Stimulated activated CD8-positive, alpha-beta memory T cell treated with anti-CD3 and anti-CD28 coated beads, Interleukin-4, amount 100 ng/mL, for 48 hours (primary cell): ENCODE measurements at regions not wholly inside any gene's neighbourhood (a gene's known extent, or its start where the extent isn't known, plus 50 kb on each side); places are given as distances from the start of the nearest gene placed in this dataset.
"Not testable (repeated sequence)": the region's sequence is repeated elsewhere in the genome, so short reads cannot be mapped to it uniquely, and the experiment has no call there.

Experiments
- DNase-seq: peaks from one replicate; pipeline ENCODE4 v3.0.0-alpha.2; 2020

DNA sequence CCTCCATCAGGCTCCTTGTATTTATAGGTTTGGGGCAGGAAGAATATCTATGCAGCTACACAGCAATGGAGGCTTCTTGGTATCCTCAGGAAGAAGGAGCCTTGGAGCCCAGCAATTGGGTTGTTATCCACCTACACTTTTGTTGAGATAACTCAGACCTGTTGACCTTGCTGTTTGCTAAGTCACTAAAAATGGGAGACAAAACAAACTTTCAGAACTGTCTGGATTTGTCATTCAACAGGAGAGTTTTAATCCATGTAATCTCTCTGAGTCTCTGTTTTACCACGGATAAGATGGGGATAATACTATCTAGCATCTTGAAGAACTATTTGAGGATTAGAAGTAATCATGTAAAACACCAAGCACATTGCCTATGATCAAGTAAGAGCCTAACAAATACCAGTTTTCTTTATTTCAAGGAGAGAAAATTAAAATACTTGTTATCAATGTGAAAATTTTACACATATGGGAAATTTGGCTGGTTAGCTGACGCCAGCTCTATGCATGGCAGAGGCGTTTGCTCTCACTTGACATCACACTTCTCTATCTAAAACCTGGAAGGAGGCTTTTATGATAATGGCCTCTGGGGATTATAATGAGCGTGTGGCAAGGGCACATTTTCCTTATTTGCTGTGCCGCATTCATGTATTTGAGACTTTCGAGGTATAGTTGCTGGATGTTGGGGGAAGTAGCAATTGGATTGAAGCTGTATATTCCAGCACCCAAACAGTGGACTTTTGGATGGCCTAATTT lies 215.6 kb downstream of the PDCD6IP start:
- no peak for DNase-seq

DNA sequence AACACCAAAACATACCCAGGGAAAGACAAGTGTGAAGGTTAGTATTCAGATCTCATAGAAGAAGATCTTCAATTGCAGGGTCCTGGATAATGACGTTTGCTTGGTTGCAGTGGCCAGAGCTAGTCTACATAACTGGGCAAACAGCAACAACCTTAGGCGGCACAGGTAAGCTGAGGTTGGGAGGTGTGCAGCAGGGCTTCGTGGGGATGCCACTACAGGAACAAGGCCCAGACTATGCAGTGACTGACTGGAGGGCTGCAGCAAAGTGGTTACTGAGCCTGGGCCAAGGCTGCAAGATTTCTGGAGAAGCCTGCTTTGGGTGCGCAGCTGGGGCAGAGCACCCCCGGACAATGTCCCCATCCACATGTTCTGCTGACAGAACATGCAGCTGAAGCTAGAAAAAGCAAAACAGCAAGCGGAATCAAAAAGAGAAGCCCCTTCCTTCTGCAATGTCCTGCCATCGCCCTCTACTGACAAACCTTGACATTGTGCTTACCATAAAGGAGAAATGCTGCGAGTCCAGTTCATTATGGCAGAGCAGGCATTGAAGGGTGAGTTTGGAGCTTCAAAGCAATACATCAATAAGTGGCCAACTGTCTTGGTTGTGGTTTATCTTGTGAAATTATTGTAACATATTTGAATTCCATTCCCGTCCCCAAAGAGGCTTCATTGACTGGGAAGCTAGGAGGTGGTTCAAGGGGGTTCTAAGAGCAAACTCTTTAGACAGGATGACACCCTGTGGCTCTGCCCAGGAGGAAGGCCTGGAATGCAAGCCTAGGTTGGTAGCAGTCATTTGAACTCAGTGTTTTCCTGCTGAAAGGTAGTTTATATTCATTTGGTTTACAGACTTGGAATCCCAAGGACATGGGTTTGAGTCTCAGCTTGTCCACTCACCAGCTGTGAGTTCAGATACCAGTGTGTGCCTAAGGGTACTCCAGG lies 217.0 kb downstream of the PDCD6IP start:
- DNase-seq, result no peak

DNA sequence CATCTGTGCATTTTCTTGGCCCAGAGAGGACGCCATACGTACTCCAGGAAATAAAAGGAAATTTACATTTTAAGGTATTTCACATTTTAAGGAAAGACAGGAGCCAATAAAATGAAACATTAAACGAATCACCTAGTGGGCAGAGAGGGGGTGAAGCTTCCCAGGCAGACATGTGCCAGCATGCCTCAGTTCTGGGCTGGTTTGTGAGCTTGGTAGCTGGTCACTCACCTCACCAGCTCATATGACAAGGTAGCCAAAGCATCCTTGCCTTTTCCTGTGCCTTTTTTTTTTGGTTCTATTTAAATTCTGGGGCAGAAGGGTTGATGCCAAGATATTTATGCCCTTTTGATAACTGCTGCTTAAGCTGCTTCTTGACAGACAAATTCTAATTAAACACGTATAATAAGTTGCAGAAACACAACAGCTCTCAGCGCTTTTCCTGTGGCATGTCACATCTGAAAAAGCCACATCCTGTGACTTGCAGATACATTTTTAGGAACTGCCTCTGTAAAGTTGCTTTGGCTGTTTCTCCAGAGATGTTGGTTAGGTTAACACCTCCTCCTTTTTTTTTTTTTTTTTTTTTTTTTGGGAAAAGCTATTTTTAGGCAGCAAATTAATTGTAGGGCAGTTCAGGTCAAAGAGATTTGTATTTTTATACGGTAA lies 218.6 kb downstream of the PDCD6IP start:
- DNase-seq, result no peak

DNA sequence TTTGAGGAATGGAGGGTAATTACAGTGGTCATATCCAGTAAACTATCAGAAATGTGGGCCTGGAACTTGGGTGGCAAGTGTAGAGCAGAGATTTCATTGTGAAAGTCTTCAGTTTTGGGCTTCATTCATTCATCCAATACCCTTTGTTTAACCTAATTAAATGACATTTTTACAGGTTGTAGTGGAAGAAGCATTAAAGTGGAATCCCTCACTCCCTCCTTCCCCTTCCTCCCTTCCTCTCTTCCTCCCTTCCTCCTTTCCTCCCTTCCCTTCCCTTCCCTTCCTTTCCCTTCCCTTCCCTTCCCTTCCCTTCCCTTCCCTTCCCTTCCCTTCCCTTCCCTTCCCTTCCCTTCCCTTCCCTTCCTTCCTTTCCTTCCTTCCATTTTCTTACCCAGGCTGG lies 219.3 kb downstream of the PDCD6IP start:
- no peak for DNase-seq

DNA sequence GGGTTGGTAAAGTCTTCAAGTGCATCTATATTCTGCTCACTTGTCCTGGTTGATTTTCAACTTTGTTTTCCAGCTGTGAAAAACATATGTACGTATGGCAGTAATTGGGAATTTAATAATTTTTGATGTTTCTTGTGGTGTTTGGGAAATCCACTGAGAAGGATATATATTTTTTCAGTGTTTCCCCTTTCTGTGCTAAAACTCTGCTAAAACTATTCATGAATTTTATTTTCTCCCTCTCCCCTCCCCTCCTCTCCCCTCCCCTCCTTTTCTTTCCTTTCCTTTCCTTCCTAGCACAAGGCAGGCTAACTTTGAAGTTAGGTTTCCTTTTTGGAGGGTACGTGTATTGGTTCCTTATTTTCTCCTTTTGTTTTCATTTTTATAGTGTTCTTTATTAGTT lies 220.7 kb downstream of the PDCD6IP start:
- no peak for DNase-seq

DNA sequence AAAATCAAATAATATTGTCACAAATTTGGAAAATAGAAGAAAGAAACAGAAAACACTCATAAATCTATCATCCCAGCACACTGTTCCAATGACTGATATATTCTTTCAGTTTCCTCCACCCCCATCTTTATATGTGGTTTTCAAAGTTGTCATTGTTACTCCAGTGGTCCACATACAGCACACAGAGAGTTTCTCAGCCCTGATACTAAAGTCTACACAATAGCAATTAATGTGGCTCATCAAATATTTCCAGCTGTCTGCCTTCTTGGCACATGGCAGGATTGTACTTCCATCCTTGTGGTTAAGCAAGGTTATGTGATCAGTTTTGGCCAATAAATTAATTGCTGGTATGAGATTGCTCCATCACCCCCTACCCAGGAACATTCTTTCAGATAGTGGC lies 221.7 kb downstream of the PDCD6IP start:
- DNase-seq, result no peak

DNA sequence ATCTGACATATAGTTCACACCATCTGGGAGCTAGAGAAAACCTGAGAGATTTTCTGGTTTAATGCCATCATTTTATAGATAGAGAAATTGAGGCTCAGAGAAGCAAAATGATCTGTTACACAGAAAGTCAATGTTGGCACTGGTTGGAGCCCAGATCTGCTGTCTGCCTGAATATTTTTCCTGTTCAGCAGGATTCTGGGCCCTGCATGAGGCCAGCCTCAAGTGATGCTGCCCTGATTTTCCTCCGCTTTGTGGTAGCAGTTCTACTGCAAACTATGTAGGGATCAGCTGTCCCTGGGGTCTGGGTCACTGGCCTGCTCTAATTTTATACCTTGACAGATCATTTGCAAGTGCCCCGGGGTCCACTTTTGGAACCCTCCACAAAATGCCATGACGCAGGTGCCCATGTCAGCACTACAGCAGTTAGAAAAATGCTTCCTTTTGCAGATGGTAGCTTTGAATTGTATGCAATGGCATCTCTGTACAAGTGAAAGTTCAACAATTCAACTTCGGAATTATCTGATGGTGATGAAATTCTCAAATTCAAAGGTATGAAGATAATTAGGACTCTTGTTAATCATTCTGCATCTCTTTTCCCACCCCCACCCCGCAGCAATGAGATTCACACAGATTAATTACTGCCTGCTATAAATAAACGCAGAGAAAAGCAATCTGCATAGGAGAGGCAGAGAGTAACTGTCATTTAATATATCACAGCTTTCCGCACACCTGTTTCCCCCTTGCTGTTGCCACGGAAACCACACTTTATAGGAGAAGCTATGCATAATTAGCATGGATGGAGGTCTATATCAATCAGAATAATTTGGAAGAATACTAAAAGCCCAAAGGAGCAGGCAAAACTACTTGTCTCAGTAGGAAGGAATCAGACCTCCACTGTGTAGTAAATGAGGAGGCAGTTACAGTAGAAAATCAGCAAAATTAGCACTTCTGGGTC lies 222.6 kb downstream of the PDCD6IP start:
- no peak for DNase-seq

DNA sequence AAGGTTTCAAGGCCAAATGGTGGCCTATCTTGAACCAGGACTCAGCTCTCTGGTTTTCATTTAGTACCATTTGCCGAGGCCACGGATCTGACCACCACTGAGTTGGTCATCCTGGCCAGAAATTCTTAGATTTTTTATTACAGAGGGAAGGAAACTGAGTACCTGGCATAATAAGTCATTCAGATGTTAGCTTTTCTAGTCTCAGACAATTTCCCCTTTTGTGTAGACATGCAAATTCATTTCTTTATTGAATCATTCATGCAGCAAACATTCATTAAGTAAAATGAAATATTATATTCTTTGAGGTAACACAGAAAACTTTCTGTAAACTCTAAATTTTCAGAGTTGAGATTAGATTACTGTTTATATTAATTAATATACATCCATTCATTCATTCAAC lies 223.7 kb downstream of the PDCD6IP start:
- DNase-seq, result no peak

DNA sequence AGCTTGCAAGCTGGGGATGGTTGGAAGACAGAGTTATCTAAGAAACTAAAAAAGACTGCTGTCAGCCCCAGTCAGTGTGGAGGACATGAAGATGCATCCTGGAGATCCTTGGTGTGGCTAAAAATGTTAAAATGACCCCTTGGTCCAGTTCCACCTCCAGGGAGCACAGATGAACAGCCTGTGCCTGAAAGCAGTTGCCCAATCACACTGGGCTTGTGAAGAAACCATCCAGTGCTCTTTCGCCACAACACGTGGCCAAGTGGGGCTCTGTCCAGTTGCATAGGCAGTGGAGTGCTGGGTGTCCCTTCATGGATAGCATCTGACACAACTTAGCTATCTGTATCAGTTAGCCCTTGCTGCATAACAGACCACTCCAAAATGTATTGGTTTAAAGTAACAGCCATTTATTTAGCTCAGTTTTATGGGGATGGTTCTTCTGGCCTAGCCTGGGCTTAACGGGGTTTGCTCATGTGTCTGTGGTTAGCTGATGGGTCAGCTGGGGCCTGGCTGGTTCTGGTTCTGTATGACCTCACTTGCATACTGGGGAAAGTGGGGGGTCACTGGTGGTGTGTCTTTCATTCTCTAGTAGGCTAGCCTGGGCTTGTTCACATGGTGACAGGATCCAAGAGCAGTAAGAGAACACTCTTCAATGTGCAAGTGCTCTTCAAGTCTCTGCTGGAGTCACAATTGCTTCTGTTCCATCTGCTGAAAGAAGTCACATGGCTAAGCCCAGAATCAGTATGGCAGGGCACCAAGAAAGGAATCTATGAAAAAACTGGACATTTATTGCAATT lies 226.2 kb downstream of the PDCD6IP start:
- DNase-seq, result no peak

DNA sequence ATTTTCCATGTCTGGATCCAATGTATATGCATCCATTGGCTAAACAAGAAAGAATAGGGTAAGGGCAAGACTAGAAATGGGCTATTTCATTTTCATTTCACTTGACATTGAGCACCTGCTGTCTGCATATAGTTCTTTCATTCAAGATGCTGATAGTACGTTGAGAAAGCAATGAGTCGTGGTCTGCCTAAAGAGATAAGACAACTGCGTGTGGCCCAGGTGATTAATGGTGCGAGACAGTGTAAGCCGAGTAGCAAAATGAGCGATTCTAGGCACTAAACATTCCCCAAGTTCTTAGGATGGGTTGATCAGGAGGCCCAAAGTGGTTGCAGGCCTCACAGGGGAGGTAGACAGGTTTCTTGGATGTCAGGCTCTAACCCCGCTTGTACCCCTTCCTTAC lies 235.4 kb downstream of the PDCD6IP start:
- no peak for DNase-seq

DNA sequence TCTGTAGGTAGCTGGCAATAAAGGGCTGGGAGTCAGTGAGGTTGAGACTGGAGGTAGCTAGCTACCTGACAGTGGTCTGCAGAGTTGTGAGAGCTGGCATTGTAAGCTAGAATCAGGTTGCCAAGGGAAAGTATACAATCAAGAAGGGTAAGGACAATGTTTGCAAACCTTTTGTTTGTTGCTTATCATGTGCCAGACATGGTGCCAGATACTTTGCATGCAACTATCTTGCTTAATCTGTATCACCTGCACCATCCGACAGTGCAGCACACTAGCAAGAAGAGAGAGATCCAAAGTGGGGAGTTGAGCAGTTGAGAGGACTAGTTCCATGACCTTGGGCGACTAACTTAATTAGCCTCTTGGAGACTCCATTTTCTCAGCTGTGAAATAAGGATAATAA lies 236.4 kb downstream of the PDCD6IP start:
- no peak for DNase-seq

DNA sequence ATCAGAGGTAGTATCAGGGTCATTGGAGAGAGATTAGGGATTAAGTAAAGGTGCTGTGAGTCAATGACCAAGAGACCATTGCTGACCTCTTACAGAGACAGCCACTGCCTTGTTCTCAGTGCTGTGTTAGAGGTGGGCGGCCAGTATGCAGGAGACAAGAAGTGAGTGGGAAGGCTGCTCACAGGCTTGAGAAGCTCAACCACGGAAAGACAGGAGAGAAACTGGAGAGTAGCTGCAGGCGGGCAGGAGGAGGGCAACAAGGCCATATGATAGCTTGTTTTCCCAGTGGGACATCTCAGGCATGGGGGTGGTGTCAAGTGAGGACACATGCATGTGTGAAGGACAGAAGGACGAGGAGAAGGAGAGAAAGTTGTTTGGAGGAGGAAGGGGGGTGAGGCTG lies 237.3 kb downstream of the PDCD6IP start:
- DNase-seq, result no peak

DNA sequence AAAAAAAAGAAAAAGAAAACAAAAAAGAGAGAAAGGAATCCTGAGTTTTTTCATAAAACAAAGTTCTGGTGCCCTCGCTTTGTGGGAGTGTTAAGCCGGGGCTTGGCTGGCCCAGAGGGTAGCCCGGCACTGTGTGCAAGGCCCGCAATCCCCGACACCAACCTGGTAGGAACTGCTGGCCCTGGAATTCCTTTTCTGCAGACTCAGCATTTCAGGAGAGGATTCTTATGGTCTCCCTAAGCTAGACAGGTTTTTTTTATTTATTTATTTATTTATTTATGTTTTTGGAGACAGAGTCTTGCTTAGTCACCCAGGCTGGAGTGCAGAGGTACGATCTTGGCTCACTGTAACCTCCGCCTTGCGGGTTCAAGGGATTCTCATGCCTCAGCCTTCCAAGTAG lies 238.8 kb downstream of the PDCD6IP start:
- DNase-seq, result no peak

DNA sequence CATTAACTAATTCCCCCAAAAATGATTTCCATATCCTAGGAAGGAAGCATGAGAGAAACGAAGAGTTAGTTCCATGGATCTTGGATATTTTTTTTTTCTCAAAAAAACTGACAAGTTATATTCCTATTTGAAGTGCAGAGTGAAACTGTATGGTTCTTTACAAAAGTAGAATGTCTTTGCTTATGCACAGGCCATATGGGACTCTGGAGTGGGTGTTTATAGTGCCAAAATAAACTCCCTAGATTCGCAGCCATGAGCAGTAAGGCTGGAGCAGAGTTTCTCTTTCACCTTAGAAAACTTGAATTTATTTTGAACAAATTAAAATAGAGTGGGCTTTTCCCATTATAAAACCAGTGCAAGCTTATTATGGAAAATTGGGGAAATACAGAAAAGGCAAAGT lies 239.7 kb downstream of the PDCD6IP start:
- DNase-seq, result no peak

DNA sequence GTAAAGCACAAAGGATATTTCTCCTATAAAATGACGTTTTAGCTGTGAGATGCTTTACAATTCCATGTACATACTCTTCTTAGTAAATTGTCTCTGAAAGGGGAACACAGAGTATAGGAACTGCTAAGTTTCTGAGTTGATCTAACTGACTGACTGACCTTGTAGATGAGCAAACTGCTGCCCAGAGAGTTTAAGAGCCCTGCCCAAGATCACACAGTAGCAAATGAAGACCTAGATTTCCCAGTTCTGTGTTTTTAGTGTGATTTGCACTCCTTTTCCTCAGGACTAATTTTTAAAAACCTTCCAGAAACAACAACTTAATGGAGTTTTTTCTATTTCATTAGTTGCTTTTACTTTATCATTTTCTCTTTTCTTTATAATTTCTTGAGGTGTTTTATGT lies 247.7 kb downstream of the PDCD6IP start:
- DNase-seq, result no peak

DNA sequence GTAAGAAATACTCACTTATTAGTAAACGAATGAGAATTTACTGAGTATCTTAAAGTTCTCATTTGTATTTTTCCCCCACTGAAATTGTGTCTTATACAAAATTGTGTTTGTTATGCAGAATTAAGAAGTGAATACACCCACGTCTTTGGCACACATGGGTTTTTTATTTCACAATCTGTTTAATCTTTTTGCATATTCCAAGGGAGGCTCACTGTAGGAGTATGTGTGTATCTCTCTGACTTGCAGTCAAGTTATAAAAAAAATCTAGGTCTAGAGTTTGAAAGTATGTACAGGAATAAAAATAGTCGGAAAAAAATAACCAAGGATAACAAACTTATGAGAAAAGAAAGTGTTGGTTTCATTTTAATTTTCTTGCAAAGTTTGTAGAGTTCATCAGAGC lies 255.2 kb downstream of the PDCD6IP start:
- DNase-seq, result no peak

DNA sequence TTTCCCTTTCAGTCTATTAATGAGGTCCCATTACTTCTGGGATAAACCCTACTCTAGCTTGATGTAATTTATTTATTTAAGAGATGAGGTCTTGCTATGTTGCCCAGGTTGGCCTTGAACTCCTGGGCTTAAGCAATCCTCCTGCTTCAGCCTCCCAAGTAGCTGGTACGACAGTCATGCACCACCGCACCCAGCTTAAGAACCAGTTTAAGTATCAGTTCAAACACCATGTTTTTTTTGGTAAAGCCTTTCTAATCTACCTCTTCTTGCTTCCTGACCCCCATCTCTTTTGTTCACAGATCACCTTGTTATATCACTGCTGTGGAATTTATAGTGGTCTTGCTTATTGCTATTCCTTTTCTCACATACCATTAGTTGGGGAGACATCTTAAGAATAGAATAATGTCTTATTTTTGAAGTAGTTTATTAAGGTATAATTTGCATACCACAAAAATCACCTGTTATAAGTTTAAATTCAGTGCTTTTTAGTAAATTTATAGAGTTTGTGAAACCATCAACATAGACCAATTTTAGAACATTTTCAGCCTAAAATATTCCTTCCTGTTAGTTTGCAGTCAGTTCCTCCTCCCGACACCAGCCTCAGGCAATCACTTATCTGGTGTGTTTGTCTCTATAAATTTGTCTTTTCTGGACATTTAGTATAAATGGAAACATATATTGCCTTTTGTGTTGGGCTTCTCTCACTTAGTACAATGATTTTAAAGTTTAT lies 257.9 kb downstream of the PDCD6IP start:
- DNase-seq, result no peak

DNA sequence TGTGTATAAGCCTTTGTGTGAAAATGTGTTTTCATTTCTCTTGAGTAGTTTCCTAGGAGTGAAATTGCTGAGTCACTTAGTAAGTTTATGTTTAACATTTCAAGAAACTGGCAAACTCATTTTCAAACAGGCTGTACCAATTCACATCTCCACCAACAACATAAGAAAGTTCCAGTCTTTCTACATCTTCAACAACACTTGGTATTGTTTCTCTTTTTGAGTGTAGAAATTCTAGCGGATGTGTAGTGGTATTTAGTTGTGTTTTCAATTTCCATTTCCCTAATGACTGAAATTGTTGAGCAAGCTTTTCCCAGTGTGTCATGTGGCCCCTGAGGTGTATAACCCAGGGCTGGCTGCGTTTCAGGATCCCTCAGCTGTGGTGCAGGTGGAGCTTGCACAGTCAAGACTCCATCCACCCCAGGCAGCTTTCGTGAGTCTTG lies 258.5 kb downstream of the PDCD6IP start:
- DNase-seq, result peak; percentile 28

DNA sequence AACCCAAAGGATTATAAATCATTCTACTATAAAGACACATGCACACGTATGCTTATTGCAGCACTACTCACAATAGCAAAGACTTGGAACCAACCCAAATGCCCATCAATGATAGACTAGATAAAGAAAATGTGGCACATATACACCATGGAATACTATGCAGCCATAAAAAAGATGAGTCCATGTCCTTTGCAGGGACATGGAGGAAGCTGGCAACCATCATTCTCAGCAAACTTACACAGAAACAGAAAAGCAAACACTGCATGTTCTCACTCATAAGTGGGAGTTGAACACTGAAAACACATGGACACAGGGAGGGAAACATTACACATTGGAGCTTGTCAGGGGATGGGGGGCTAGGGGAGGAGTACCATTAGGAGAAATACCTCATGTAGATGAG lies 262.6 kb downstream of the PDCD6IP start:
- not testable (repeated sequence) for DNase-seq

DNA sequence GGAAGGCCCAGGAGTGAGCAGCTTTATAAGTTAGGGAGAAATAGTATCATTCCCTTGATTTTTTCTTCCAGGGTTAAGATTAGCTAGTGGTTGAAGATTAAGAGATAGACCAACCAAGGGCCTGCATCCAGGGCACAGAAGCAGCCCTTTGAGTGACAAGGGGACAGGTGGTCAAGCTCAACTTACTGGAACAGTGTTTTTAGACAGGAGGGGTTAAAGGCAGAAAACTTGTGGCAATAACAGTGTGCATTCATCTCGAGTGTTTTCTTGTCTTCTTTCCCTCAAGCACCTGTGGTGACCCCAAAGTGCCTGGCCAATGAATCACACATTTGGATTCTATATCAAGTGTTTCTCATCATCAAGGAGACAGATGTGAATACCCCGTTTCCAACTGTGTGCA lies 267.5 kb downstream of the PDCD6IP start:
- no peak for DNase-seq

DNA sequence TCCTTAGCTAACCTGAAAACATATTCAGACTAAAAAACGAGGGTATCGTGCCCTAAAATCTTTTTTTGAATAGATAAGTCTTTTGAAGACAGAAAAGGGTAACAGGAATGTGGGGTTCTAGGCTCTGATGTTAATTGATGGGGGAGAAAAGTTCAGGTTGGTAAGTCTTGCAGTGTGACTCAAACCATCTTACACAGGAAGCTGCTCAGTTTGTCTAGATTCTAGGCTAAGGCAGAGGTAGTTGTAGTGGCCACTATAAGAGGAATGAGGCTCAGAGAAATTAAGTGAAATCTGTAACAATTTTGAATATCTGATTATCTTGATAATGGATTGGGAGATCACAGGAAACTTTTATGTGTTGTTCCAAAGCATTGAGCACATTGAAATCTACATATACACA lies 267.9 kb downstream of the PDCD6IP start:
- no peak for DNase-seq
